Ascending aorta (tissue), 2 donors: ENCODE measurements at regions not wholly inside any gene's neighbourhood (a gene's known extent, or its start where the extent isn't known, plus 50 kb on each side); places are given as distances from the start of the nearest gene placed in this dataset.

Source experiments
- DNase-seq, 2 donors: peaks; one replicate each; pipeline ENCODE4 v3.0.0-alpha.2; 2019; ENCODE audit warnings: low spot score in 2 of 2
- H3K27ac ChIP-seq, 2 donors: fragments of 200-600 bp; sonication (generic); one replicate each; pipeline ENCODE4 v1.5.1; 2016 to 2017; ENCODE audit warnings: mild to moderate bottlenecking in 1 of 2
- H3K27me3 ChIP-seq: fragments of 200-600 bp; sonication (generic); one replicate; pipeline ENCODE4 v1.5.1; 2017
- H3K36me3 ChIP-seq, 2 donors: fragments of 200-600 bp; sonication (generic); one replicate each; pipeline ENCODE4 v1.5.1; 2016
- H3K4me1 ChIP-seq, 2 donors: fragments of 200-600 bp; sonication (generic); one replicate each; pipeline ENCODE4 v1.5.1; 2016 to 2017; ENCODE audit warnings: mild to moderate bottlenecking in 1 of 2
- H3K4me3 ChIP-seq, 2 donors: fragments of 200-600 bp; sonication (generic); one replicate each; pipeline ENCODE4 v1.5.1; 2016 to 2017; ENCODE audit warnings: mild to moderate bottlenecking in 1 of 2
- H3K9me3 ChIP-seq, 2 donors: fragments of 200-600 bp; sonication (generic); one replicate each; pipeline ENCODE4 v1.5.1; 2016
- intact Hi-C: fragments of 100-400 bp; cut with DNase I; formaldehyde crosslinking; loops from one replicate; pipeline ENCODE4 v1.15.1; 2023
- TF ChIP-seq, protein P1 (sequence below), 3 experiments: fragments of 200-600 bp in 2 of 3; fragments of 450-650 bp in 1 of 3; sonication (generic) in 2 of 3; IDR thresholded peaks; one replicate each; pipeline ENCODE4 v1.5.1; 2016 to 2019; ENCODE audit warnings: antibody characterized with exemption in 3 of 3, mild to moderate bottlenecking in 1 of 3, moderate library complexity in 1 of 3

DNA sequence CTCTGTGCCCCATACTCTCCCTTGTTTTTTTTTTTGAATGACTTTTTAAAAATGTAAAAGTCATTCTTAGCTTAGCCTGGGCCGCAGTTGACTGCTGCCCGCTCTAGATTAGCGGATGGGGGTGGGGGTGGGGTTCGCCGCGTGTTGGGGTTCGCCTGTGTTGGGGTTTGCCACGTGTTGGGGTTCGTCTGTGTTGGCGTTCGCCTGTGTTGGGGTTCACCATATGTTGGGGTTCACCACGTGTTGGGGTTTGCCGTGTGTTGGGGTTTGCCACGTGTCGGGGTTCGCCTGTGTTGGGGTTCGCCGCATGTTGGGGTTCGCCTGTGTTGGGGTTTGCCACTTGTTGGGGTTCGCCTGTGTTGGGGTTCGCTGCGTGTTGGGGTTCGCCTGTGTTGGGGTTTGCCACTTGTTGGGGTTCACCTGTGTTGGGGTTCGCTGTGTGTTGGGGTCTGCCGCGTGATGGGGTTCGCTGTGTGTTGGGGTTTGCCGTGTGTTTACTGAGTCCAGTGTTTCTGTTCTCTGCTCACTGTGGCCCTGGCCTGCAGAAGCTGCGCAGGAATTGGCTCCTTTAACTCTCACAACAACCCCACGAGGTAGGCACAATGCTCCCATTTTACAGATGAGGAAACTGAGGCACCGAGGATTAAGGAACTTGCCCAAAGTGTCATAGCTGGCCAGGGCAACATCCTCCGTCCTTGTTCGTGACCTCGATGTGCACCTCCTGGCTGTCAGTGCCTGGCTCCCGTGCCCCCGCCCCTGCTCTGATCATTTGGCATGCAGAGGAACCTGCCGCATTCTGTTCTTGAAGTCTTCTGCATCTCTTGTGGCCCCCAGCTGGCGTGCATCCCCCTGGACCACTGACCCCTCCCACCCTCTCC is 96.6 kb upstream of the CIBAR2 start:
- TF ChIP-seq, protein P1, sequence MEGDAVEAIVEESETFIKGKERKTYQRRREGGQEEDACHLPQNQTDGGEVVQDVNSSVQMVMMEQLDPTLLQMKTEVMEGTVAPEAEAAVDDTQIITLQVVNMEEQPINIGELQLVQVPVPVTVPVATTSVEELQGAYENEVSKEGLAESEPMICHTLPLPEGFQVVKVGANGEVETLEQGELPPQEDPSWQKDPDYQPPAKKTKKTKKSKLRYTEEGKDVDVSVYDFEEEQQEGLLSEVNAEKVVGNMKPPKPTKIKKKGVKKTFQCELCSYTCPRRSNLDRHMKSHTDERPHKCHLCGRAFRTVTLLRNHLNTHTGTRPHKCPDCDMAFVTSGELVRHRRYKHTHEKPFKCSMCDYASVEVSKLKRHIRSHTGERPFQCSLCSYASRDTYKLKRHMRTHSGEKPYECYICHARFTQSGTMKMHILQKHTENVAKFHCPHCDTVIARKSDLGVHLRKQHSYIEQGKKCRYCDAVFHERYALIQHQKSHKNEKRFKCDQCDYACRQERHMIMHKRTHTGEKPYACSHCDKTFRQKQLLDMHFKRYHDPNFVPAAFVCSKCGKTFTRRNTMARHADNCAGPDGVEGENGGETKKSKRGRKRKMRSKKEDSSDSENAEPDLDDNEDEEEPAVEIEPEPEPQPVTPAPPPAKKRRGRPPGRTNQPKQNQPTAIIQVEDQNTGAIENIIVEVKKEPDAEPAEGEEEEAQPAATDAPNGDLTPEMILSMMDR (IDR thresholded peaks at IDR 0.05): no peak
- no peaks in the 10 kb centered on the region for H3K9me3 ChIP-seq
- H3K36me3 ChIP-seq: no peaks in the 10 kb centered on the region
- H3K27me3 ChIP-seq: no peaks in the 10 kb centered on the region
- intact Hi-C loops: loop anchor here (5.0 kb wide), 1 partner anchor 37 kb away; no protein-coding TSS in a partner anchor
- H3K27ac ChIP-seq: no peak overlapping the region
- H3K4me1 ChIP-seq: peaks cover 21 to 60% of the 10 kb centered on the region in 2 donors
- H3K4me3 ChIP-seq: no peak overlapping the region
- DNase-seq: no peak

DNA sequence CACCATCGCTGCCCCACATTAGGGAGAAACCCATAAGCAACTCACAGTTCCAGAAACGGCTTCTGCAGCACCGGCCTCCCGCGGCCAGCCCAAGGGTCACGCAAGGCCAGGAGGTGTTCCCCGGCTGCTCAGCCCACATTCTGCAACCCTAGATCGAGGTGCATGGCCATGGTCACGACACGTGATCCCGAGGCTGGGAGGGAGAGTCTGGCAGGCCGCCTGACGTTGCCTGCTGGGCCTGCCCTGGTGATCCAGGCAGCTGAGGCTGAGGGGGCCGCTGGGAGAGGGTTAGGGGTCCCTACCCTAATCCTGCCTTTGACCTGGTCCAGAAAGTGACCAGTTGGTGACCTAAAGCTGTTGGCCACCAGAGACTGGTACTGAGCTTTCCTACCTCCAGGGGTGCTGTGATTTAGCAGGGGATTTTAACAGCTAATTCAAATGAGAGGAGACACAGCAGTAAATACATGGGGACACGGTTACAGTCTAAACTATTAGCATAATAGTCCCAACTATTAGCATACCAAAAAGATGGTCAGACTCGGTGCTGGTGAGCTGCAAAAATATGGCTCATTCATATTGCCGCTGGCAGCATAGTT is 97.4 kb upstream of the CIBAR2 start:
- no peak overlapping the region for H3K4me3 ChIP-seq
- no peaks in the 10 kb centered on the region for H3K9me3 ChIP-seq
- H3K27me3 ChIP-seq: no peaks in the 10 kb centered on the region
- no peak for DNase-seq
- intact Hi-C loops: loop anchor here (5.0 kb wide), 1 partner anchor 37 kb away; no protein-coding TSS in a partner anchor
- no peaks in the 10 kb centered on the region for H3K36me3 ChIP-seq
- H3K27ac ChIP-seq: no peak overlapping the region
- peaks cover 17 to 52% of the 10 kb centered on the region in 2 donors for H3K4me1 ChIP-seq
- TF ChIP-seq, protein P1 (IDR thresholded peaks at IDR 0.05): no peak

GRCh38 chr16:85210423-85211169 is 98.3 kb upstream of the CIBAR2 start:
- no peaks in the 10 kb centered on the region for H3K36me3 ChIP-seq
- intact Hi-C loops: no loop called here
- no peaks in the 10 kb centered on the region for H3K9me3 ChIP-seq

GRCh38 chr16:85211271-85211801 is 99.1 kb upstream of the CIBAR2 start:
- Histone ChIP-seq H3K4me1 (peaks cover 13 to 37% of the 10 kb centered on the region in 2 donors), H3K27me3 (no peaks in the 10 kb centered on the region), H3K9me3 (no peaks in the 10 kb centered on the region), H3K27ac (no peak overlapping the region), H3K4me3 (no peak overlapping the region), H3K36me3 (no peaks in the 10 kb centered on the region)
- TF ChIP-seq, protein P1 (IDR thresholded peaks at IDR 0.05): no peak
- intact Hi-C loops: no loop called here
- no peak for DNase-seq

More at GRCh38 chr16:85210423-85211169, 98.3 kb upstream of the CIBAR2 start:
- TF ChIP-seq, protein P1 (IDR thresholded peaks at IDR 0.05): no peak
- Histone ChIP-seq H3K4me3 (no peak overlapping the region), H3K27me3 (no peaks in the 10 kb centered on the region), H3K4me1 (peaks cover 16 to 44% of the 10 kb centered on the region in 2 donors), H3K27ac (no peak overlapping the region)
- no peak for DNase-seq

GRCh38 chr16:85213926-85214675 is 101.8 kb upstream of the CIBAR2 start:
- Histone ChIP-seq H3K4me3 (no peak overlapping the region), H3K9me3 (no peaks in the 10 kb centered on the region), H3K27ac (no peak overlapping the region), H3K4me1 (peaks cover 5 to 26% of the 10 kb centered on the region in 2 donors), H3K36me3 (no peaks in the 10 kb centered on the region), H3K27me3 (no peaks in the 10 kb centered on the region)
- intact Hi-C loops: no loop called here
- TF ChIP-seq, protein P1 (IDR thresholded peaks at IDR 0.05): no peak
- no peak for DNase-seq
